ENCODE measurements at regions not wholly inside any gene's neighbourhood (a gene's known extent, or its start where the extent isn't known, plus 50 kb on each side); places are given as distances from the start of the nearest gene placed in this dataset.

DNA sequence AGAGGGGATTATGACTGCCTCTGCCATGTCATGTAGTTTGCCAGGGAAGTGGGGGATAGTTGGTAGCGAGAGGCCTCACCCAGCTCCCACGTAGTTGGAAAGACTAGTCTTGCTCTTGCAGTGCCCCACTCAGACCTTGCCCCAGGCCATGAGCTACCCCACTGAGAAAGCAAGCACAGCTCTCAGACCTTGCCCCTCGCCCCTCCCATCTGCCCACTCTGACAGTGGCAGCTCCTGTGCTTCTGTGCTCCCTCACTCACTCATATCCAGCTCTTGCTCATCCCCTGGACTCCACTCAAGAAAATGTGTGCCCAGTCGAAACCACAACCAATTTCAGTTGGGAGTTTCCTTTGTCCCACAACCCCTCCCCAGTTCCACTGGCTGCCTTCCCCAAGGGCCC, 55.5 kb upstream of the BDKRB2 start:
- TF ChIP-seq, protein P1, sequence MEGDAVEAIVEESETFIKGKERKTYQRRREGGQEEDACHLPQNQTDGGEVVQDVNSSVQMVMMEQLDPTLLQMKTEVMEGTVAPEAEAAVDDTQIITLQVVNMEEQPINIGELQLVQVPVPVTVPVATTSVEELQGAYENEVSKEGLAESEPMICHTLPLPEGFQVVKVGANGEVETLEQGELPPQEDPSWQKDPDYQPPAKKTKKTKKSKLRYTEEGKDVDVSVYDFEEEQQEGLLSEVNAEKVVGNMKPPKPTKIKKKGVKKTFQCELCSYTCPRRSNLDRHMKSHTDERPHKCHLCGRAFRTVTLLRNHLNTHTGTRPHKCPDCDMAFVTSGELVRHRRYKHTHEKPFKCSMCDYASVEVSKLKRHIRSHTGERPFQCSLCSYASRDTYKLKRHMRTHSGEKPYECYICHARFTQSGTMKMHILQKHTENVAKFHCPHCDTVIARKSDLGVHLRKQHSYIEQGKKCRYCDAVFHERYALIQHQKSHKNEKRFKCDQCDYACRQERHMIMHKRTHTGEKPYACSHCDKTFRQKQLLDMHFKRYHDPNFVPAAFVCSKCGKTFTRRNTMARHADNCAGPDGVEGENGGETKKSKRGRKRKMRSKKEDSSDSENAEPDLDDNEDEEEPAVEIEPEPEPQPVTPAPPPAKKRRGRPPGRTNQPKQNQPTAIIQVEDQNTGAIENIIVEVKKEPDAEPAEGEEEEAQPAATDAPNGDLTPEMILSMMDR (conservative IDR thresholded peaks at IDR 0.05; ENCODE audit: low read depth, low read length): no peak
- no peak for TF ChIP-seq EZH2 (IDR thresholded peaks at IDR 0.05; ENCODE audit: low read length, unreplicated experiment)

All from PC-3 (cell line).